Stomach (tissue), 8 donors: ENCODE measurements at regions not wholly inside any gene's neighbourhood (a gene's known extent, or its start where the extent isn't known, plus 50 kb on each side); places are given as distances from the start of the nearest gene placed in this dataset.

Experiments
- DNase-seq, 2 donors: peaks; one replicate each; pipeline versions ENCODE4 v3.0.0 to v3.0.0-alpha.2; 2013 to 2019
- H3K27ac ChIP-seq, 5 donors: fragments of 200-600 bp in 4 of 5; sonication (generic) in 4 of 5; one replicate each; pipeline ENCODE4 v1.5.1; 2013 to 2019; ENCODE audit warnings: mild to moderate bottlenecking in 1 of 5, moderate library complexity in 1 of 5
- H3K27me3 ChIP-seq, 3 donors: fragments of 200-600 bp; sonication (generic); one replicate each; pipeline ENCODE4 v1.5.1; 2017 to 2019; ENCODE audit warnings: mixed run types in 1 of 3
- H3K36me3 ChIP-seq, 4 donors: fragments of 200-600 bp; sonication (generic); 1 replicate in 3 of 4; 2 replicates in 1 of 4; pipeline ENCODE4 v1.5.1; 2016 to 2019
- H3K4me1 ChIP-seq, 4 donors: fragments of 200-600 bp; sonication (generic); one replicate each; pipeline ENCODE4 v1.5.1; 2016 to 2019
- H3K4me3 ChIP-seq, 4 donors: fragments of 200-600 bp; sonication (generic) in 3 of 4; one replicate each; pipeline ENCODE4 v1.5.1; 2016 to 2019; ENCODE audit warnings: mild to moderate bottlenecking in 1 of 4
- H3K9me3 ChIP-seq, 4 donors: fragments of 200-600 bp; sonication (generic); one replicate each; pipeline ENCODE4 v1.5.1; 2016 to 2019
- CTCF ChIP-seq, 7 experiments: fragments of 450-650 bp in 4 of 7; fragments of 200-600 bp in 3 of 7; sonication (generic) in 3 of 7; IDR thresholded peaks; one replicate each; pipeline ENCODE4 v1.5.1; 2016 to 2019; ENCODE audit warnings: antibody characterized with exemption in 7 of 7, control low read depth in 2 of 7, mild to moderate bottlenecking in 1 of 7
- EP300 ChIP-seq: sonication (generic); formaldehyde crosslinking; IDR thresholded peaks from one replicate; pipeline ENCODE4 v1.6.1; 2017; ENCODE audit warnings: antibody characterized with exemption
- POLR2A ChIP-seq, 4 donors: fragments of 450-650 bp; IDR thresholded peaks; one replicate each; pipeline ENCODE4 v1.6.1; 2016; ENCODE audit warnings: antibody characterized with exemption in 4 of 4, control low read depth in 2 of 4, mild to moderate bottlenecking in 1 of 4, moderate library complexity in 1 of 4
- POLR2AphosphoS5 ChIP-seq, 3 donors: sonication (generic); formaldehyde crosslinking; IDR thresholded peaks; one replicate each; pipeline ENCODE4 v1.6.1; 2016; ENCODE audit warnings: antibody characterized with exemption in 3 of 3
- WGBS, 5 donors: extraction: QIAGEN DNeasy Blood & Tissue Kit in 3 of 5; methylation state at CpG; one replicate each; pipeline versions ENCODE4 v1.1.5 to v1.1.7; 2013 to 2018; 5-methylcytosine and 5-hydroxymethylcytosine counted together
- intact Hi-C: fragments of 100-400 bp; cut with DNase I; formaldehyde crosslinking; loops from one replicate; pipeline ENCODE4 v1.15.1; 2023; ENCODE audit warnings: low total_unique reads
- donor health status: healthy with polysubstance abuse.
- donor health status: Bipolar disorder and iron deficiency.
- donor health status: healthy.

- DNase-seq = no peak
Observed at GRCh38 chr11:15580056-15580774, 465.5 kb downstream of the INSC start.

DNA sequence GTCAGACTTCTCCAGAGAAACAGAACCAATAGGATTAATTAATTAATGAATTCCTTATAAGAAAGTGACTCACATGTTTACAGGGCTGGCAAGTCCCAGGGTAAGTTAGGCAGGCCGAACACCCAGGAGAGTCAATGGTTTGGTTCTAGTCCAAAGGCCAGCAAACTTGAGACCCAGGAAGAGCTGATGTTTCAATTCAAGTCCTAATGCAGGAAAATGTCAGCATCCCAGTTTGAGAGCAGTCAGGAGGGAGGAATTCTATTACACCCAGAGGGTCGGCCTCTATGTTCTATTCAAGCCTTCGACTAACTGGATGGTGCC is 466.0 kb downstream of the INSC start:
- H3K27ac ChIP-seq = peak overlapping the region in 2 of 5 donors; percentile 58 to 61
- TF ChIP-seq POLR2AphosphoS5 (IDR thresholded peaks at IDR 0.05) = no peak
- no peak for TF ChIP-seq CTCF (IDR thresholded peaks at IDR 0.05)
- TF ChIP-seq POLR2A (IDR thresholded peaks at IDR 0.05) = no peak
- TF ChIP-seq EP300 = no peak
- no peaks in the 10 kb centered on the region for H3K27me3 ChIP-seq
- 77 to 84% (median 80%) methylated on average over 3 of the region's 3 CpGs for WGBS, 5 donors
- intact Hi-C loops = no loop called here
- no peaks in the 10 kb centered on the region for H3K9me3 ChIP-seq
- H3K4me1 ChIP-seq = peaks cover 0 to 5% (median 0%) of the 10 kb centered on the region in 4 donors
- DNase-seq = no peak
- H3K36me3 ChIP-seq = no peaks in the 10 kb centered on the region
- H3K4me3 ChIP-seq = no peak overlapping the region

More at GRCh38 chr11:15580056-15580774, 465.5 kb downstream of the INSC start:
- peaks cover 0 to 5% (median 0%) of the 10 kb centered on the region in 4 donors for H3K4me1 ChIP-seq
- no peak overlapping the region for H3K4me3 ChIP-seq
- 85 to 98% (median 92%) methylated on average over 1 of the region's 1 CpG for WGBS, 5 donors
- intact Hi-C loops = no loop called here
- TF ChIP-seq EP300 (no peak), POLR2AphosphoS5 (IDR thresholded peaks at IDR 0.05) (no peak), CTCF (IDR thresholded peaks at IDR 0.05) (no peak), POLR2A (IDR thresholded peaks at IDR 0.05) (no peak)
- no peaks in the 10 kb centered on the region for H3K9me3 ChIP-seq
- H3K36me3 ChIP-seq = no peaks in the 10 kb centered on the region
- no peaks in the 10 kb centered on the region for H3K27me3 ChIP-seq
- H3K27ac ChIP-seq = peak overlapping the region in 2 of 5 donors; percentile 58 to 61

DNA sequence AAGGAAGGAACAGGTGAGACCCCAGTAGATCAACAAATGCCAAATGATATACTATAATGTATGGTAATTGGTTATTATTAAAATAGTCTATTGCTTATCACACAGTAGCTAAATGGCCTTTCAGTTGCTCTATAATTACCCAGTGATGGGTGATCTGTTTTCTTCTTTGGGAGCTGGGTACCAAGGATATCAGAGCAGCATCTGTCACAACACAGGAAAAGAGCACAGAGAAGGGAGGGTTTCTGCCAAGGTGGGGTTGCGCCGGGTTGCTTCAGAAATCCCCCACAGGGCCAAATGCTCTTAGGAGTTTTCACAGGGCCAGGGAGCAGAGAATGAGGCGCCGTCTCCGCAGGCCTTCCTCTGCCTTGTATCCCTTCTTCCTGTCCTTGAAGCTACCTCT is 469.4 kb downstream of the INSC start:
- no peak overlapping the region for H3K4me3 ChIP-seq
- H3K9me3 ChIP-seq = no peaks in the 10 kb centered on the region
- no peaks in the 10 kb centered on the region for H3K27me3 ChIP-seq
- intact Hi-C loops = no loop called here
- no peaks in the 10 kb centered on the region for H3K36me3 ChIP-seq
- DNase-seq = no peak
- no peak overlapping the region for H3K27ac ChIP-seq
- peaks cover 0 to 9% (median 4%) of the 10 kb centered on the region in 4 donors for H3K4me1 ChIP-seq
- 91 to 97% (median 97%) methylated on average over 3 to 5 of the region's 5 CpGs for WGBS, 5 donors
- no peak for TF ChIP-seq POLR2A (IDR thresholded peaks at IDR 0.05)
- TF ChIP-seq EP300 = no peak
- TF ChIP-seq CTCF (IDR thresholded peaks at IDR 0.05) = no peak
- TF ChIP-seq POLR2AphosphoS5 (IDR thresholded peaks at IDR 0.05) = no peak

GRCh38 chr11:15585602-15586331 is 471.0 kb downstream of the INSC start:
- Histone ChIP-seq H3K27me3 (no peaks in the 10 kb centered on the region), H3K36me3 (no peaks in the 10 kb centered on the region), H3K4me1 (peaks cover 0 to 8% (median 2%) of the 10 kb centered on the region in 4 donors), H3K4me3 (no peak overlapping the region), H3K27ac (no peak overlapping the region), H3K9me3 (no peaks in the 10 kb centered on the region)
- 34 to 53% (median 46%) methylated on average over 4 of the region's 4 CpGs for WGBS, 5 donors
- intact Hi-C loops = no loop called here
- TF ChIP-seq EP300 (no peak), POLR2AphosphoS5 (IDR thresholded peaks at IDR 0.05) (no peak), POLR2A (IDR thresholded peaks at IDR 0.05) (no peak), CTCF (IDR thresholded peaks at IDR 0.05) (no peak)
- peak in 1 of 2 donors; percentile 46 for DNase-seq
